Keratinocyte (primary cell): ENCODE measurements at regions not wholly inside any gene's neighbourhood (a gene's known extent, or its start where the extent isn't known, plus 50 kb on each side); places are given as distances from the start of the nearest gene placed in this dataset.

Experiments
- CTCF ChIP-seq, 3 experiments: IDR thresholded peaks in 1 of 3; conservative IDR thresholded peaks in 1 of 3; optimal IDR thresholded peaks in 1 of 3; 2 replicates in 2 of 3; 3 replicates in 1 of 3; pipeline versions ENCODE3 to v1.5.1; 2011; ENCODE audit warnings: low read length in 3 of 3, mild to moderate bottlenecking in 3 of 3, moderate library complexity in 2 of 3, control low read depth in 1 of 3, inconsistent platforms in 1 of 3; ENCODE audit not compliant: insufficient read depth in 2 of 3; ENCODE audit errors: extremely low read depth in 1 of 3
- EZH2 ChIP-seq: IDR thresholded peaks from one replicate; pipeline ENCODE4 v1.6.1; 2012; ENCODE audit warnings: inconsistent platforms, mild to moderate bottlenecking, low read length, moderate library complexity

GRCh38 chr6:151690303-151690702 is 117.2 kb upstream of the ESR1 start:
- TF ChIP-seq CTCF (optimal IDR thresholded peaks at IDR 0.05 in 1 of 3, IDR thresholded peaks at IDR 0.05 in 1 of 3, conservative IDR thresholded peaks at IDR 0.05 in 1 of 3; ENCODE audit: extremely low read depth in 1 of 3, insufficient read depth in 2 of 3, low read length in 3 of 3) (no peak), EZH2 (no peak)
